Esophagus squamous epithelium (tissue), 4 donors: ENCODE measurements at regions not wholly inside any gene's neighbourhood (a gene's known extent, or its start where the extent isn't known, plus 50 kb on each side); places are given as distances from the start of the nearest gene placed in this dataset.

Source experiments
- CTCF ChIP-seq, 6 experiments: fragments of 450-650 bp in 4 of 6; fragments of 200-600 bp in 2 of 6; sonication (generic) in 2 of 6; IDR thresholded peaks; one replicate each; pipeline ENCODE4 v1.5.1; 2016 to 2019; ENCODE audit warnings: antibody characterized with exemption in 6 of 6, mild to moderate bottlenecking in 4 of 6, moderate library complexity in 4 of 6
- POLR2A ChIP-seq, 4 donors: fragments of 450-650 bp; IDR thresholded peaks; one replicate each; pipeline ENCODE4 v1.6.1; 2017; ENCODE audit warnings: antibody characterized with exemption in 4 of 4, mild to moderate bottlenecking in 4 of 4, moderate library complexity in 3 of 4

GRCh38 chr10:91071786-91072185 is 148.7 kb upstream of the PCGF5 start:
- no peak for TF ChIP-seq CTCF (IDR thresholded peaks at IDR 0.05)
- no peak for TF ChIP-seq POLR2A (IDR thresholded peaks at IDR 0.05)
